ENCODE measurements at regions not wholly inside any gene's neighbourhood (a gene's known extent, or its start where the extent isn't known, plus 50 kb on each side); places are given as distances from the start of the nearest gene placed in this dataset.

GRCh38 chr2:181149056-181149455 lies 168.7 kb downstream of the UBE2E3 start:
- TF ChIP-seq CTCF (IDR thresholded peaks at IDR 0.05) = no peak

GRCh38 chr2:181152226-181152625 lies 171.8 kb downstream of the UBE2E3 start:
- no peak for TF ChIP-seq CTCF (IDR thresholded peaks at IDR 0.05)

GRCh38 chr2:181152701-181153100 lies 172.3 kb downstream of the UBE2E3 start:
- TF ChIP-seq CTCF (IDR thresholded peaks at IDR 0.05) = no peak

GRCh38 chr2:181153886-181154285 lies 173.5 kb downstream of the UBE2E3 start:
- TF ChIP-seq CTCF (IDR thresholded peaks at IDR 0.05) = no peak

- no peak for TF ChIP-seq CTCF (IDR thresholded peaks at IDR 0.05)
Measured at GRCh38 chr2:181157326-181157725, 176.9 kb downstream of the UBE2E3 start.

GRCh38 chr2:181158427-181158826 lies 178.0 kb downstream of the UBE2E3 start:
- TF ChIP-seq CTCF (IDR thresholded peaks at IDR 0.05) = no peak

GRCh38 chr2:181161615-181162014 lies 181.2 kb downstream of the UBE2E3 start:
- TF ChIP-seq CTCF (IDR thresholded peaks at IDR 0.05) = no peak

GRCh38 chr2:181163139-181163538 lies 182.7 kb downstream of the UBE2E3 start:
- TF ChIP-seq CTCF (IDR thresholded peaks at IDR 0.05) = no peak

All from LNCAP (cell line).